GM10266 (cell line): ENCODE measurements at regions not wholly inside any gene's neighbourhood (a gene's known extent, or its start where the extent isn't known, plus 50 kb on each side); places are given as distances from the start of the nearest gene placed in this dataset.

ENCODE experiments used
- DNase-seq: peaks from one replicate; pipeline ENCODE4 v3.0.0; 2012; ENCODE audit errors: extremely low spot score
- TF ChIP-seq, protein P1 (sequence below): IDR thresholded peaks from 2 replicates; pipeline ENCODE4 v1.5.1; 2012; ENCODE audit warnings: mild to moderate bottlenecking, low read depth; ENCODE audit not compliant: control insufficient read depth, insufficient read depth; ENCODE audit errors: missing control alignments

DNA sequence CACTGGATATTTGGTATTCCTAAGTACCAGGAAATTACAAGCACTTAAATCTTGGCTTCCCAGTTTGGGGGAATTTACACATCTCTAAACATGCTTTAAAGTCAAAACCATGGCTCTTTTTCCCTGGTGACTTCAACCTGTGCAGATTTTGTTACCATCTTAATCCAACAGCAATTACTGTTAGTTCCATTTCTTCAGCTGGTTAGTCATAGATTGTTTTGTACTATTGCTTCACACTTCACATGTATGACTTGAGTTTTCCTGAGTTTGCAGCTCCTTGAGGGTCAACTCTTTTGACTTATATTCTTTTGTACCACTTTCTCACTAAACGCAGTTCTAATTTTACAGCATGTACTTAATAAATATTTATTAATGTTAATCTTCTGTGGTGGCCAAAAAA is 203.4 kb upstream of the RND3 start:
- TF ChIP-seq, protein P1, sequence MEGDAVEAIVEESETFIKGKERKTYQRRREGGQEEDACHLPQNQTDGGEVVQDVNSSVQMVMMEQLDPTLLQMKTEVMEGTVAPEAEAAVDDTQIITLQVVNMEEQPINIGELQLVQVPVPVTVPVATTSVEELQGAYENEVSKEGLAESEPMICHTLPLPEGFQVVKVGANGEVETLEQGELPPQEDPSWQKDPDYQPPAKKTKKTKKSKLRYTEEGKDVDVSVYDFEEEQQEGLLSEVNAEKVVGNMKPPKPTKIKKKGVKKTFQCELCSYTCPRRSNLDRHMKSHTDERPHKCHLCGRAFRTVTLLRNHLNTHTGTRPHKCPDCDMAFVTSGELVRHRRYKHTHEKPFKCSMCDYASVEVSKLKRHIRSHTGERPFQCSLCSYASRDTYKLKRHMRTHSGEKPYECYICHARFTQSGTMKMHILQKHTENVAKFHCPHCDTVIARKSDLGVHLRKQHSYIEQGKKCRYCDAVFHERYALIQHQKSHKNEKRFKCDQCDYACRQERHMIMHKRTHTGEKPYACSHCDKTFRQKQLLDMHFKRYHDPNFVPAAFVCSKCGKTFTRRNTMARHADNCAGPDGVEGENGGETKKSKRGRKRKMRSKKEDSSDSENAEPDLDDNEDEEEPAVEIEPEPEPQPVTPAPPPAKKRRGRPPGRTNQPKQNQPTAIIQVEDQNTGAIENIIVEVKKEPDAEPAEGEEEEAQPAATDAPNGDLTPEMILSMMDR, result no peak
- DNase-seq, result no peak

DNA sequence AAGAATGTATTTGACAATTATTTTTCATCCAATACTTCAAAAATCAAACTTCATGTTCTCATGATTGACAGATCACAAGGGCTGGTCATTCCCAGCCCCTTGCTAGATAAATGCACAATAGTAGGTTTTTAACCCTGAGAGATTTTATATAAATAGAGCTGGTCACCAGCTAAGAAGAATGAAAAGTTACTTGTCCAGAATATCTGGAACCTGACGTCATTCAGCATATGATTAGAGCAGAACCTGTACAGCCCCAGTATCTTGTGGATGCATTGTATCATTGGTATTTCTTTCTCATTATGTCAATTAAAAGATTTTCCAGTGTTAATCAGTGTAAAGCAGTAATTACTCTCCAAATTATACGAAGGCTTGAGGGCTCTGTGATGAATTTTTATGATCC is 202.8 kb upstream of the RND3 start:
- TF ChIP-seq, protein P1, result no peak
- no peak for DNase-seq

DNA sequence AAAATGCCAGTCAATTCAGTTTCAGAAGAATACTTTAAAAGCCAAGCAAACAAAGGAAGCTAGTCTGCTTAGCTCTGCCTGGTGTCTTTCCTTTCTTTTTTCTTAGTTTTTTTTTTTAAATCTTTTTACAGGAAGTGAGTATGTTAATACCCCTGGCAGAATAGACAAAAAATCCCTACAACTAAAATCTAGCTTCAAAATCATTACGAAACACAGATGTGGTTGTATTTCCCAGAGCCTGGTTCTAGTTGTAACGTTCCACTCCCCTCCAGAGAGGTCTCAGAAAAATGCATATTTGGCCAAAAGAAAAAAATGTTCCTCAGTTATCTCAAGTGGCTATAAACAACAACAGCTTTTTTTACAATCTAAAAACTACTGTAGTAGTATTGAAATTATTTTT is 202.1 kb upstream of the RND3 start:
- TF ChIP-seq, protein P1, result no peak
- no peak for DNase-seq

DNA sequence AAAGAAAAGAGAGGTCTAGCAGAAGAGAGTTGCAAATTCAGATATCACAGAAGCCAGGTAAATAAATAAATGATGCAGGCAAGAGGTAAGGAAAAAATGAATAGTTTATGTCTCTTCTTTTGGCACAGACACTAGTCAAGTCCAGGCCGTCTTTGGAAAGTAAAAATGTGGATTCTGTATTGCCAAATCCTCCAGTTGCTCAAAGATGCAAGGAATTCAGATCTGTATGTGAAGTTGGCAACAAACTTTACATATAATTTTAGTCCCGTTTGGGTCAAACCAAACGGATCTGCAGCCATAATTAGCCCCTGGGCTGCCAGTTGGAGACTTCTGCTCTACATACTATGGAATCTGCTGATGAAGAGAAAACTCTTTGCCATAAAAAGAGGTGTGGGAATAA is 200.5 kb upstream of the RND3 start:
- TF ChIP-seq, protein P1, result no peak

DNA sequence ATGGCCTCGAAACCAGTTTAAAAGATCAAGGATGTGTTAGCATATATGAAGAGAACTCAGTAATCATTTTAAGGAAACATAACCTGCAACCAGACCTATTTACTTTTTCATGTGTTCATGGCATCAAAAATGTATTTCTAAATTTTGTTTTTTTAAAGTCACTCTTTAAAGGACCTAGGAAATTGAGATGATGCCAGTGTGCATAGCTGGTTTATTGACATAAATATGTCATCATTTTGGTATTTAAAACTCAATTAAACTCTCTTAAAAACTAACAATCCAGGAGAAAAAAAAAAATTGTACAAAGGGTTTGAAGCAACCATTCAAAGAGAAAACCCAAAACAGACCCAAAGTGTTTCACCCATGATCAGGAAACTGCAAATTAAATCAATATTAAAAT is 198.9 kb upstream of the RND3 start:
- no peak for DNase-seq

More for the DNA sequence above, 200.5 kb upstream of the RND3 start:
- no peak for DNase-seq

DNA sequence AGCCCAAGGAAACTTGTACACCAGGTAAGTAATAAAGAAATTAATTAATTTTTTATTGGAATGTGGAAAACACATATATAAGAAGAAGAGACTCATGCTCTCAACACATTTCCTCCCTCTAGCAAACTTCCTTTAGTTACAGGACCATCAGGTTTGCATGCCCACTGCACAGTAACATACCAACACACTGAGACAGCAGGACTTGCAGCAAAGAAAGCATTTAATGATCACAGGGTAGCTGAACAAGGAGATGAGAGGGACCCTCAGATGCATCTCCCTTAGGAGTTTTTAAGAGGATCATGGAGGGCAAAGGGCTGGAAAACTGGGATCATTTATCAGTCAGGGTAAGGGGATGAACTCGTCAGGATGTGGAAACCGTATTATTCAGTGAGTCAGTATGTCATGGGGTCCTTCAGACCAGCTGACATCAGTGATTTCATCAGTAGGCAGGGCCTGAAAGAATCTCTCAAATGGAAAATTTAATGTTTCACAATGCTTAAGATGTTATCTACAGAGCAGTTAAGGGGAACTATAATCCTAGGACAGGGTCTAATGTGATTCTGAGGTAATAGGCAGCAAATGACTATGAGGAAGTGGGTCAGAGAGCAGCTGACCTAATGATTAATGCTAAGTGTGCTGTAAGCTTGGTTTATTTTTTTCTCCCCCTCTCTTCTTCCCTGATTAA is 193.8 kb upstream of the RND3 start:
- TF ChIP-seq, protein P1, result no peak
- DNase-seq, result no peak

More for the DNA sequence above, 198.9 kb upstream of the RND3 start:
- TF ChIP-seq, protein P1, result no peak

DNA sequence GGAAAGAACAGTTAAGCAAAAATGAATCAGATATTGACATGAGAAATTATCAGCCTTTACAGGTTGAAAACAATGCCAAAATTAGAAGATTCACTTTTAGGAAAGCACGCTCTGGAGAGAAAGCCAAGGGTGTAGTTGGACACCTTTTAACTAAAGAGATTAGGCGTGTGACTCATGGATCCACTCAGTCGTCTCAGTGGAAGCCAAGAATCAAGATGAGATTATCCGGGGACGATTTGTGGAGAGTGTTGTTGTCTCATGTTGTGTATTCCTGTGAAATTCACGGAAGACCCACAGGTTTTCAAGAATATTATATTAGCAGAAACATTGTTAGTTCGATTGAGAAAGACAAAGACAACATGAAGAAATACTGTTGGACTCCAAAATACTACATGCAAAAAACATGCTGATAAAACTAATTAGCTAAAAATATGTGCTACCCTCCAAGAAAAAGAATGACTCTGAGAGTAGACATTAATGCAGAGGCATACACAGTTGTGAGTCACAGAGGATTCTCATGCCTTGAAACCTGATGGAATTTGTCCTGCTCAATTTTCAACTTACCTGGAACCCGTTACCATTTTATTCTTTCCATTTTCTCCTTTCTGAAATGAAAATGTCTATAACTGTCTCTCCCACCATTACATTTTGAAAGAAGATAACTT is 192.1 kb upstream of the RND3 start:
- TF ChIP-seq, protein P1, result no peak
- no peak for DNase-seq
